Mesenchymal stem cell (in vitro differentiated cells and primary cell): ENCODE measurements at regions not wholly inside any gene's neighbourhood (a gene's known extent, or its start where the extent isn't known, plus 50 kb on each side); places are given as distances from the start of the nearest gene placed in this dataset.

Source experiments
- DNase-seq: peaks from one replicate; pipeline ENCODE4 v3.0.0-alpha.2; 2013
- H2AFZ ChIP-seq: one replicate; pipeline ENCODE4 v1.6.1; 2013; ENCODE audit warnings: low read depth, mild to moderate bottlenecking, control low read depth, inconsistent platforms, low read length, moderate library complexity
- H2AK5ac ChIP-seq: 2 replicates; pipeline ENCODE4 v1.6.1; 2013; ENCODE audit warnings: low read length, moderate library complexity, mild to moderate bottlenecking, inconsistent platforms; ENCODE audit not compliant: severe bottlenecking
- H2BK120ac ChIP-seq: one replicate; pipeline ENCODE4 v1.6.1; 2013; ENCODE audit warnings: low read depth, mild to moderate bottlenecking, inconsistent platforms, low read length, moderate library complexity
- H2BK12ac ChIP-seq, 2 experiments: one replicate each; pipeline ENCODE4 v1.6.1; 2013; ENCODE audit warnings: inconsistent platforms in 2 of 2, low read length in 2 of 2, mild to moderate bottlenecking in 2 of 2, moderate library complexity in 2 of 2, control low read depth in 1 of 2
- H2BK15ac ChIP-seq: one replicate; pipeline ENCODE4 v1.6.1; 2013; ENCODE audit warnings: mild to moderate bottlenecking, low read depth, inconsistent platforms; ENCODE audit not compliant: poor library complexity, severe bottlenecking
- H2BK5ac ChIP-seq: 2 replicates; pipeline ENCODE4 v1.6.1; 2013; ENCODE audit warnings: low read depth, mild to moderate bottlenecking, low read length, control low read depth, inconsistent platforms; ENCODE audit not compliant: poor library complexity, severe bottlenecking
- H3K14ac ChIP-seq, 2 experiments: one replicate each; pipeline ENCODE4 v1.6.1; 2013; ENCODE audit warnings: inconsistent platforms in 2 of 2, low read length in 2 of 2, control low read depth in 1 of 2, mild to moderate bottlenecking in 1 of 2, moderate library complexity in 1 of 2
- H3K18ac ChIP-seq, 2 experiments: one replicate each; pipeline ENCODE4 v1.6.1; 2013; ENCODE audit warnings: inconsistent platforms in 2 of 2, low read length in 2 of 2, control low read depth in 1 of 2, low read depth in 1 of 2, mild to moderate bottlenecking in 1 of 2
- H3K23ac ChIP-seq, 2 experiments: one replicate each; pipeline ENCODE4 v1.6.1; 2013; ENCODE audit warnings: inconsistent platforms in 2 of 2, low read length in 2 of 2, mild to moderate bottlenecking in 2 of 2, moderate library complexity in 2 of 2, control low read depth in 1 of 2
- H3K27ac ChIP-seq: 2 replicates; pipeline ENCODE4 v1.5.1; 2013; ENCODE audit warnings: mild to moderate bottlenecking, moderate library complexity, low read length, control low read depth, inconsistent platforms; ENCODE audit not compliant: poor library complexity, severe bottlenecking
- H3K27me3 ChIP-seq, 2 experiments: 2 replicates each; pipeline versions ENCODE4 v1.6.1 to v1.7.0; 2013; ENCODE audit warnings: low read length in 2 of 2, mild to moderate bottlenecking in 2 of 2, moderate library complexity in 2 of 2, control low read depth in 1 of 2, inconsistent platforms in 1 of 2; ENCODE audit not compliant: control insufficient read depth in 1 of 2, insufficient read depth in 1 of 2
- H3K36me3 ChIP-seq, 2 experiments: 2 replicates each; pipeline versions ENCODE4 v1.6.1 to v1.7.0; 2013; ENCODE audit warnings: low read length in 2 of 2, control low read depth in 1 of 2, inconsistent platforms in 1 of 2, low read depth in 1 of 2, mild to moderate bottlenecking in 1 of 2; ENCODE audit not compliant: insufficient read depth in 2 of 2, control insufficient read depth in 1 of 2
- H3K4ac ChIP-seq, 2 experiments: one replicate each; pipeline ENCODE4 v1.6.1; 2013; ENCODE audit warnings: inconsistent platforms in 2 of 2, low read length in 2 of 2, mild to moderate bottlenecking in 2 of 2, moderate library complexity in 2 of 2, control low read depth in 1 of 2, low read depth in 1 of 2
- H3K4me1 ChIP-seq: 2 replicates; pipeline ENCODE4 v1.6.1; 2013; ENCODE audit warnings: low read depth, low read length, control low read depth; ENCODE audit not compliant: control insufficient read depth, insufficient read depth
- H3K4me2 ChIP-seq: 2 replicates; pipeline ENCODE4 v1.6.1; 2013; ENCODE audit warnings: low read length, mild to moderate bottlenecking, inconsistent platforms; ENCODE audit not compliant: poor library complexity, severe bottlenecking
- H3K4me3 ChIP-seq, 2 experiments: 2 replicates each; pipeline versions ENCODE4 v1.5.1 to v1.7.0; 2013; ENCODE audit warnings: low read length in 2 of 2, mild to moderate bottlenecking in 2 of 2, control low read depth in 1 of 2, low read depth in 1 of 2; ENCODE audit not compliant: insufficient read depth in 1 of 2
- H3K79me1 ChIP-seq: replicated peaks from 2 replicates; pipeline ENCODE4 v1.6.1; 2013; ENCODE audit warnings: mild to moderate bottlenecking, control low read depth, low read length, inconsistent platforms; ENCODE audit not compliant: poor library complexity, severe bottlenecking
- H3K9ac ChIP-seq: 2 replicates; pipeline ENCODE4 v1.7.0; 2013; ENCODE audit warnings: mild to moderate bottlenecking, low read length, moderate library complexity
- H3K9me3 ChIP-seq: 2 replicates; pipeline ENCODE4 v1.7.0; 2013; ENCODE audit warnings: mild to moderate bottlenecking, low read length; ENCODE audit not compliant: control insufficient read depth
- H4K8ac ChIP-seq: one replicate; pipeline ENCODE4 v1.6.1; 2013; ENCODE audit warnings: inconsistent platforms, mild to moderate bottlenecking, low read length, moderate library complexity
- H4K91ac ChIP-seq: one replicate; pipeline ENCODE4 v1.6.1; 2013; ENCODE audit warnings: mild to moderate bottlenecking, low read length, inconsistent platforms
- WGBS: methylation state at CpG from one replicate; pipeline ENCODE4 v1.1.7; 2013; ENCODE audit warnings: mixed read lengths; 5-methylcytosine and 5-hydroxymethylcytosine counted together

DNA sequence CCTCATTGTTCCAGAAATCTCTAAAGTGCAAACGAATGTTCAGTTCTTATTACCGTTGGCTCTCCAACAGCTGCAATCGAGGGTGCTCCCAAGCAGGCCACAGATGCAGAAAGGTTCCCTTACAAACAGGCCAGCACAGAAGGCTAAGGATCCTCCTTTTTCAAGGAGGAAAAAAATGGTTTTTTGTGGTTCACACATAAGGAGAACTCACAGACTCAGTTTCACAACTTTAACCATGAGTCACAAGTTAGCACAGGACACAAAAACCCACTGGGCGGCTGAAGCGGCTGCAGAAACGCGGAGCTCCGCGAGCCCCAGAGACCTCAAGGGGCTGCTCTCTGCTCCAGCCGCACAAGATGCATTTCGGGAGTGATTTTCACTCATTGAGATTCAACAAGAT is 98.2 kb upstream of the PRR5 start:
- WGBS: 95% methylated on average over 11 of the region's 11 CpGs
- H2BK12ac ChIP-seq: no peak overlapping the region

DNA sequence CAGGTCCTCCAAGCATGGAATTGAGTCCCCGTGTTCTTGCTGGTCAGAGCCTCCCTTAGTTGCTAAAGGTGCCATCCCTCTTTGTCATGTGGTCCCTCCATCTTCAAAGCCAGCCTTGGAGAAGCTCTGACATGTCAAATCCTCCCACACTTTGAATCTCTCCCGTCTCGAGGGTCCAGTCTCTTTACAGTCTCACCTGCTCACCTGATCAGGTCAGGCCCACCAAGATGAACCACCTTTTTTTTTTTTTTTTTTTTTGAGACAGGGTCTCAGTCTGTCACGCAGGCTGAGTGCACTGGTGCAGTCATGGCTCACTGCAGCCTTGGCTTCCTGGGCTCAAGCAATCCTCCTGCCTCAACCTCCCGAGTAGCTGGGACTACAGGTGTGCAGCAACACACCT is 100.3 kb upstream of the PRR5 start:
- Histone ChIP-seq H4K8ac (no peak overlapping the region), H3K27me3 (peaks cover 49 to 85% of the 10 kb centered on the region in 2 experiments), H3K9ac (no peak overlapping the region), H3K27ac (no peak overlapping the region), H2BK120ac (no peak overlapping the region), H2AK5ac (no peak overlapping the region), H2AFZ (no peak overlapping the region), H3K23ac (no peak overlapping the region), H3K79me1 (no peaks in the 10 kb centered on the region), H3K4me1 (no peaks in the 10 kb centered on the region), H2BK5ac (no peak overlapping the region), H3K14ac (no peak overlapping the region), H3K9me3 (no peaks in the 10 kb centered on the region), H2BK15ac (no peak overlapping the region), H3K4me2 (no peak overlapping the region), H3K4me3 (no peak overlapping the region), H3K4ac (no peak overlapping the region), H4K91ac (no peak overlapping the region), H2BK12ac (no peak overlapping the region), H3K18ac (no peak overlapping the region), H3K36me3 (no peaks in the 10 kb centered on the region)
- 86% methylated on average over 5 of the region's 5 CpGs for WGBS
- no peak for DNase-seq

More for the DNA sequence above, 98.2 kb upstream of the PRR5 start:
- no peak overlapping the region for H2BK5ac ChIP-seq
- no peak overlapping the region for H2AK5ac ChIP-seq
- H3K9me3 ChIP-seq: no peaks in the 10 kb centered on the region
- no peak overlapping the region for H2BK15ac ChIP-seq
- H3K18ac ChIP-seq: no peak overlapping the region
- no peak overlapping the region for H2BK120ac ChIP-seq
- no peak overlapping the region for H3K4me2 ChIP-seq
- H3K14ac ChIP-seq: no peak overlapping the region
- H3K27ac ChIP-seq: no peak overlapping the region
- H3K23ac ChIP-seq: no peak overlapping the region
- H3K9ac ChIP-seq: no peak overlapping the region
- no peaks in the 10 kb centered on the region for H3K36me3 ChIP-seq
- no peak overlapping the region for H2AFZ ChIP-seq
- peak; percentile 24 for DNase-seq
- peaks cover 44 to 85% of the 10 kb centered on the region in 2 experiments for H3K27me3 ChIP-seq
- H3K4ac ChIP-seq: no peak overlapping the region
- no peaks in the 10 kb centered on the region for H3K4me1 ChIP-seq
- H3K79me1 ChIP-seq: no peaks in the 10 kb centered on the region
- H4K91ac ChIP-seq: no peak overlapping the region
- H4K8ac ChIP-seq: no peak overlapping the region
- no peak overlapping the region for H3K4me3 ChIP-seq

- no peak overlapping the region for H2BK12ac ChIP-seq
- H3K23ac ChIP-seq: no peak overlapping the region
- no peaks in the 10 kb centered on the region for H3K9me3 ChIP-seq
- no peaks in the 10 kb centered on the region for H3K36me3 ChIP-seq
- no peaks in the 10 kb centered on the region for H3K79me1 ChIP-seq
- peaks cover 48 to 85% of the 10 kb centered on the region in 2 experiments for H3K27me3 ChIP-seq
- no peaks in the 10 kb centered on the region for H3K4me1 ChIP-seq
- no peak overlapping the region for H3K14ac ChIP-seq
- no peak overlapping the region for H4K8ac ChIP-seq
- H4K91ac ChIP-seq: no peak overlapping the region
- no peak overlapping the region for H3K4ac ChIP-seq
- no peak overlapping the region for H3K4me3 ChIP-seq
- no peak overlapping the region for H2AK5ac ChIP-seq
- no peak overlapping the region for H3K4me2 ChIP-seq
- H3K9ac ChIP-seq: no peak overlapping the region
- no peak overlapping the region for H2BK15ac ChIP-seq
- H2BK120ac ChIP-seq: no peak overlapping the region
- no peak overlapping the region for H3K18ac ChIP-seq
- no peak overlapping the region for H2BK5ac ChIP-seq
- no peak overlapping the region for H3K27ac ChIP-seq
- 89% methylated on average over 6 of the region's 7 CpGs for WGBS
- H2AFZ ChIP-seq: no peak overlapping the region
- DNase-seq: no peak
Measured at GRCh38 chr22:44601189-44601588, 100.8 kb upstream of the PRR5 start.

GRCh38 chr22:44600207-44600785 is 101.7 kb upstream of the PRR5 start:
- no peak overlapping the region for H4K8ac ChIP-seq
- no peak overlapping the region for H3K18ac ChIP-seq
- H3K9me3 ChIP-seq: no peaks in the 10 kb centered on the region
- DNase-seq: no peak
- no peak overlapping the region for H2BK120ac ChIP-seq
- no peak overlapping the region for H2BK15ac ChIP-seq
- H3K4ac ChIP-seq: no peak overlapping the region
- no peak overlapping the region for H3K14ac ChIP-seq
- H3K23ac ChIP-seq: no peak overlapping the region
- H3K4me2 ChIP-seq: no peak overlapping the region
- peaks cover 44 to 84% of the 10 kb centered on the region in 2 experiments for H3K27me3 ChIP-seq
- H3K9ac ChIP-seq: no peak overlapping the region
- no peak overlapping the region for H4K91ac ChIP-seq
- WGBS: 91% methylated on average over 13 of the region's 13 CpGs
- H2AFZ ChIP-seq: no peak overlapping the region
- no peak overlapping the region for H2BK5ac ChIP-seq
- H3K36me3 ChIP-seq: no peaks in the 10 kb centered on the region
- no peak overlapping the region for H3K27ac ChIP-seq
- no peak overlapping the region for H2BK12ac ChIP-seq
- H3K79me1 ChIP-seq: no peaks in the 10 kb centered on the region
- H2AK5ac ChIP-seq: no peak overlapping the region
- peaks cover 6% of the 10 kb centered on the region for H3K4me1 ChIP-seq
- H3K4me3 ChIP-seq: no peak overlapping the region
